SK-N-MC (cell line): ENCODE measurements at regions not wholly inside any gene's neighbourhood (a gene's known extent, or its start where the extent isn't known, plus 50 kb on each side); places are given as distances from the start of the nearest gene placed in this dataset.

ENCODE experiments used
- EZH2 ChIP-seq: fragments of 200-600 bp; sonication (generic); IDR thresholded peaks from one replicate; pipeline ENCODE4 v1.6.1; 2017; ENCODE audit warnings: antibody characterized with exemption
- FOXP2 ChIP-seq: optimal IDR thresholded peaks from 2 replicates; pipeline ENCODE3; 2011; ENCODE audit warnings: mild to moderate bottlenecking, moderate library complexity; ENCODE audit not compliant: insufficient read depth; ENCODE audit errors: extremely low read length, control extremely low read depth
- POLR2AphosphoS5 ChIP-seq: IDR thresholded peaks from 2 replicates; pipeline ENCODE4 v1.6.1; 2012; ENCODE audit warnings: mild to moderate bottlenecking, low read depth, low read length, borderline replicate concordance

GRCh38 chr1:38197312-38198061, 150.9 kb upstream of the POU3F1 start:
- no peak for TF ChIP-seq EZH2
- no peak for TF ChIP-seq POLR2AphosphoS5
- TF ChIP-seq FOXP2 = no peak
